SK-N-SH (cell line): ENCODE measurements at regions not wholly inside any gene's neighbourhood (a gene's known extent, or its start where the extent isn't known, plus 50 kb on each side); places are given as distances from the start of the nearest gene placed in this dataset.

Experiments
- CHD2 ChIP-seq: fragments of 150-350 bp; IDR thresholded peaks from 2 replicates; pipeline ENCODE4 v1.6.1; 2018; ENCODE audit warnings: low read length; ENCODE audit not compliant: partially characterized antibody
- CTCF ChIP-seq: fragments of 200-600 bp; sonication (generic); IDR thresholded peaks from 2 replicates; pipeline ENCODE4 v1.6.1; 2017; ENCODE audit warnings: antibody characterized with exemption, mild to moderate bottlenecking, moderate library complexity
- EP300 ChIP-seq, 2 experiments: IDR thresholded peaks; 2 replicates each; pipeline versions ENCODE4 v1.4.0 to v1.6.1; 2012; ENCODE audit warnings: borderline replicate concordance in 1 of 2, low read depth in 1 of 2, low read length in 1 of 2
- MEF2A ChIP-seq: IDR thresholded peaks from 2 replicates; pipeline ENCODE4 v1.4.0; 2012; ENCODE audit warnings: low read depth, borderline replicate concordance
- POLR2AphosphoS5 ChIP-seq: IDR thresholded peaks from 2 replicates; pipeline ENCODE4 v1.6.1; 2012; ENCODE audit warnings: low read depth, low read length
- REST ChIP-seq: IDR thresholded peaks from 2 replicates; pipeline ENCODE4 v1.6.1; 2012; ENCODE audit warnings: mild to moderate bottlenecking, low read depth, low read length, moderate library complexity
- RXRA ChIP-seq: IDR thresholded peaks from 2 replicates; pipeline ENCODE4 v1.4.0; 2012; ENCODE audit warnings: low read depth, mild to moderate bottlenecking, borderline replicate concordance
- TAF1 ChIP-seq: IDR thresholded peaks from 2 replicates; pipeline ENCODE4 v1.6.1; 2012; ENCODE audit warnings: low read depth, mild to moderate bottlenecking, low read length, moderate library complexity, borderline replicate concordance
- TCF12 ChIP-seq: IDR thresholded peaks from 2 replicates; pipeline ENCODE4 v1.4.0; 2012
- USF1 ChIP-seq: IDR thresholded peaks from 2 replicates; pipeline ENCODE4 v1.4.0; 2012; ENCODE audit warnings: low read depth, borderline replicate concordance
- USF2 ChIP-seq: fragments of 150-350 bp; IDR thresholded peaks from 2 replicates; pipeline ENCODE4 v1.6.1; 2017; ENCODE audit warnings: antibody characterized with exemption, low read length, low read depth, borderline replicate concordance
- ZBTB33 ChIP-seq: IDR thresholded peaks from 2 replicates; pipeline ENCODE4 v1.4.0; 2012; ENCODE audit warnings: low read depth, borderline replicate concordance

GRCh38 chrX:63551856-63552255, 200.7 kb upstream of the SPIN4 start:
- no peak for TF ChIP-seq REST
- no peak for TF ChIP-seq CTCF
- TF ChIP-seq CHD2 = no peak
- TF ChIP-seq TCF12 = no peak
- TF ChIP-seq EP300 (IDR thresholded peaks at IDR 0.05; ENCODE audit: borderline replicate concordance in 1 of 2, low read depth in 1 of 2, low read length in 1 of 2) = no peak
- TF ChIP-seq TAF1 = no peak
- TF ChIP-seq RXRA = no peak
- TF ChIP-seq USF1 = no peak
- no peak for TF ChIP-seq ZBTB33
- no peak for TF ChIP-seq POLR2AphosphoS5
- TF ChIP-seq MEF2A = no peak
- no peak for TF ChIP-seq USF2
